HepG2 (cell line): ENCODE measurements at regions not wholly inside any gene's neighbourhood (a gene's known extent, or its start where the extent isn't known, plus 50 kb on each side); places are given as distances from the start of the nearest gene placed in this dataset.

Experiments used
- ARID3A ChIP-seq: IDR thresholded peaks from 2 replicates; pipeline ENCODE4 v1.6.1; 2012; ENCODE audit warnings: low read depth, low read length, improper control_type of control experiment
- EZH2 ChIP-seq: conservative IDR thresholded peaks from 2 replicates; pipeline ENCODE4 v1.6.1; 2012; ENCODE audit warnings: mild to moderate bottlenecking, low read depth, low read length, moderate library complexity
- MEIS1 ChIP-seq: sonication (generic); formaldehyde crosslinking; IDR thresholded peaks from 2 replicates; pipeline ENCODE4 v1.9.0; 2021; ENCODE audit warnings: mild to moderate bottlenecking, missing genetic modification reagents, moderate library complexity, borderline replicate concordance
- MIXL1 ChIP-seq: IDR thresholded peaks from 2 replicates; pipeline ENCODE4 v1.6.1; 2016
- PLSCR1 ChIP-seq: sonication (generic); formaldehyde crosslinking; IDR thresholded peaks from 2 replicates; pipeline ENCODE4 v1.5.0; 2020; ENCODE audit warnings: missing genetic modification reagents, mild to moderate bottlenecking, borderline replicate concordance
- POLR2G ChIP-seq: fragments of 200-400 bp; formaldehyde crosslinking; IDR thresholded peaks from 2 replicates; pipeline ENCODE4 v1.6.1; 2018; ENCODE audit warnings: mild to moderate bottlenecking, low read depth, low read length, moderate library complexity
- ZBTB33 ChIP-seq: sonication (generic); formaldehyde crosslinking; IDR thresholded peaks from 2 replicates; pipeline ENCODE4 v1.4.0; 2020; ENCODE audit warnings: missing genetic modification reagents
- ZNF12 ChIP-seq: sonication (generic); formaldehyde crosslinking; IDR thresholded peaks from 2 replicates; pipeline ENCODE4 v1.5.0; 2020; ENCODE audit warnings: missing genetic modification reagents
- TF ChIP-seq, protein P1 (sequence below): sonication (generic); formaldehyde crosslinking; IDR thresholded peaks from 2 replicates; pipeline ENCODE4 v1.5.1; 2020; ENCODE audit warnings: missing genetic modification reagents, mild to moderate bottlenecking, borderline replicate concordance
- TF ChIP-seq, protein P2 (sequence below): sonication (generic); formaldehyde crosslinking; IDR thresholded peaks from 2 replicates; pipeline ENCODE4 v1.5.0; 2020; ENCODE audit warnings: mild to moderate bottlenecking, missing genetic modification reagents
- TF ChIP-seq, protein P3 (sequence below): sonication (generic); formaldehyde crosslinking; IDR thresholded peaks from 2 replicates; pipeline ENCODE4 v1.4.0; 2020; ENCODE audit warnings: missing genetic modification reagents

- TF ChIP-seq, protein P1, sequence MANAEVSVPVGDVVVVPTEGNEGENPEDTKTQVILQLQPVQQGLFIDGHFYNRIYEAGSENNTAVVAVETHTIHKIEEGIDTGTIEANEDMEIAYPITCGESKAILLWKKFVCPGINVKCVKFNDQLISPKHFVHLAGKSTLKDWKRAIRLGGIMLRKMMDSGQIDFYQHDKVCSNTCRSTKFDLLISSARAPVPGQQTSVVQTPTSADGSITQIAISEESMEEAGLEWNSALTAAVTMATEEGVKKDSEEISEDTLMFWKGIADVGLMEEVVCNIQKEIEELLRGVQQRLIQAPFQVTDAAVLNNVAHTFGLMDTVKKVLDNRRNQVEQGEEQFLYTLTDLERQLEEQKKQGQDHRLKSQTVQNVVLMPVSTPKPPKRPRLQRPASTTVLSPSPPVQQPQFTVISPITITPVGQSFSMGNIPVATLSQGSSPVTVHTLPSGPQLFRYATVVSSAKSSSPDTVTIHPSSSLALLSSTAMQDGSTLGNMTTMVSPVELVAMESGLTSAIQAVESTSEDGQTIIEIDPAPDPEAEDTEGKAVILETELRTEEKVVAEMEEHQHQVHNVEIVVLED (CRISPR knock-in tag): no peak
- no peak for TF ChIP-seq POLR2G
- no peak for TF ChIP-seq MEIS1
- no peak for TF ChIP-seq MIXL1 (CRISPR knock-in tag)
- TF ChIP-seq, protein P2, sequence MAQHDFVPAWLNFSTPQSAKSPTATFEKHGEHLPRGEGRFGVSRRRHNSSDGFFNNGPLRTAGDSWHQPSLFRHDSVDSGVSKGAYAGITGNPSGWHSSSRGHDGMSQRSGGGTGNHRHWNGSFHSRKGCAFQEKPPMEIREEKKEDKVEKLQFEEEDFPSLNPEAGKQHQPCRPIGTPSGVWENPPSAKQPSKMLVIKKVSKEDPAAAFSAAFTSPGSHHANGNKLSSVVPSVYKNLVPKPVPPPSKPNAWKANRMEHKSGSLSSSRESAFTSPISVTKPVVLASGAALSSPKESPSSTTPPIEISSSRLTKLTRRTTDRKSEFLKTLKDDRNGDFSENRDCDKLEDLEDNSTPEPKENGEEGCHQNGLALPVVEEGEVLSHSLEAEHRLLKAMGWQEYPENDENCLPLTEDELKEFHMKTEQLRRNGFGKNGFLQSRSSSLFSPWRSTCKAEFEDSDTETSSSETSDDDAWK: no peak
- TF ChIP-seq ARID3A: no peak
- TF ChIP-seq ZBTB33: no peak
- no peak for TF ChIP-seq ZNF12 (CRISPR knock-in tag)
- no peak for TF ChIP-seq EZH2
- no peak for TF ChIP-seq PLSCR1 (CRISPR knock-in tag)
- TF ChIP-seq, protein P3, sequence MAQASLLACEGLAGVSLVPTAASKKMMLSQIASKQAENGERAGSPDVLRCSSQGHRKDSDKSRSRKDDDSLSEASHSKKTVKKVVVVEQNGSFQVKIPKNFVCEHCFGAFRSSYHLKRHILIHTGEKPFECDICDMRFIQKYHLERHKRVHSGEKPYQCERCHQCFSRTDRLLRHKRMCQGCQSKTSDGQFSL (CRISPR knock-in tag): no peak
Observed at GRCh38 chr12:84397846-84398245, 514.8 kb downstream of the SLC6A15 start (continued).
